GM10266 (cell line): ENCODE measurements at regions not wholly inside any gene's neighbourhood (a gene's known extent, or its start where the extent isn't known, plus 50 kb on each side); places are given as distances from the start of the nearest gene placed in this dataset.

ENCODE experiments used
- DNase-seq: peaks from one replicate; pipeline ENCODE4 v3.0.0; 2012; ENCODE audit errors: extremely low spot score
- TF ChIP-seq, protein P1 (sequence below): IDR thresholded peaks from 2 replicates; pipeline ENCODE4 v1.5.1; 2012; ENCODE audit warnings: mild to moderate bottlenecking, low read depth; ENCODE audit not compliant: control insufficient read depth, insufficient read depth; ENCODE audit errors: missing control alignments

DNA sequence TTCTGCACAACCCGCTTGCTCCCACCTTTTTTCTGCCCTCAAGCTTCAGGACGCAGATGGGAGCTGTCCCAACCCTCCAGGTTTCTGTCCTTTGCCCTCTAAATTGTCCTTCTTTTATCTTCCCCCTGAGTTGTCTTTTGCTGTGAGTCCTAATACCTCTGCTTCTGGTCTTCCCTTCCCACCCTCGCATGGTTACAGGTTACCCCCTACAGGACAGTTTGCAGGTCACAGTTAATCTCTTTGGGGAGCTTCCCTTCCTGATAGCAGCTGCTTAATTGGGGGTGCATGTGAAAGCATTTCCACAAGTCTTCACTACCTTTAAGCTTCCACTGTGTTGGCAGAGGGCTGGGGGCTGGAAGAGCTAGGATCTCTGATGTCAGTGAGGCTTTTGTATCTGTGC is 121.5 kb upstream of the CXCL12 start:
- no peak for DNase-seq
- TF ChIP-seq, protein P1, sequence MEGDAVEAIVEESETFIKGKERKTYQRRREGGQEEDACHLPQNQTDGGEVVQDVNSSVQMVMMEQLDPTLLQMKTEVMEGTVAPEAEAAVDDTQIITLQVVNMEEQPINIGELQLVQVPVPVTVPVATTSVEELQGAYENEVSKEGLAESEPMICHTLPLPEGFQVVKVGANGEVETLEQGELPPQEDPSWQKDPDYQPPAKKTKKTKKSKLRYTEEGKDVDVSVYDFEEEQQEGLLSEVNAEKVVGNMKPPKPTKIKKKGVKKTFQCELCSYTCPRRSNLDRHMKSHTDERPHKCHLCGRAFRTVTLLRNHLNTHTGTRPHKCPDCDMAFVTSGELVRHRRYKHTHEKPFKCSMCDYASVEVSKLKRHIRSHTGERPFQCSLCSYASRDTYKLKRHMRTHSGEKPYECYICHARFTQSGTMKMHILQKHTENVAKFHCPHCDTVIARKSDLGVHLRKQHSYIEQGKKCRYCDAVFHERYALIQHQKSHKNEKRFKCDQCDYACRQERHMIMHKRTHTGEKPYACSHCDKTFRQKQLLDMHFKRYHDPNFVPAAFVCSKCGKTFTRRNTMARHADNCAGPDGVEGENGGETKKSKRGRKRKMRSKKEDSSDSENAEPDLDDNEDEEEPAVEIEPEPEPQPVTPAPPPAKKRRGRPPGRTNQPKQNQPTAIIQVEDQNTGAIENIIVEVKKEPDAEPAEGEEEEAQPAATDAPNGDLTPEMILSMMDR, result no peak

DNA sequence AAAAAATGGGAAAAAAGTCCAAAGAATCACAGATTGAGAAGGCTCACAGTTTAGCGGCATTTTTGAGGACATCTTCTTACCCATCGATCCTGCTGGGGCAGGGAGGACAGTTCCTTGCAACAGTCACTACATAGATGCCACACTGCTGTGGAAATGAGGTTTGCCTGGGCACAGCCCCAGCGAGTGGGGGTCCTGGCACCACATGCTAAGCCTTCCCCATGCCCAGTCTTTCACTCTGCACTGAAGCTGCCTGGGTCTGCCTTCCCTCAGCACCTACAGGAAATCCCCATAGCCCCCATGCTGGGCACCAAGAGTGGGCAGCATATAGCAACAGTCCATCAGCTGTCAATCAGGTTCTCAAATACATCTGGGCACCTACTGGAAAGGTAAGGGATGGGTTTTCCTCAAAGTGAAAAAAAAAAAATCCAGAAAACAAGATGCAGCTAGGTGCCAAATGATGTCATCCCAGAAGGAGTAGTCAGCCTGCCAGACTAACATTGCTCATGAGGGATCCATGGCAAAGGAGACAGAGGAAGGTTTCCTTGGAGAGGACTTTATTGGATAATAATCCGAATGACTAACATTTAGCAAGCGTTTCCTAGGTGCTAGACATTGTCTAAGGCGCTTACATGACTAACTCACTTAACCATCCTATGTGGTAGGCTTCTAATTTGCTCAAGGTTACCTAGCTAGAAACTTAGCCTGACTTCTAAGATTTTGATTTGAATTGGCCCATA is 125.7 kb upstream of the CXCL12 start:
- TF ChIP-seq, protein P1, result no peak
- DNase-seq, result no peak

DNA sequence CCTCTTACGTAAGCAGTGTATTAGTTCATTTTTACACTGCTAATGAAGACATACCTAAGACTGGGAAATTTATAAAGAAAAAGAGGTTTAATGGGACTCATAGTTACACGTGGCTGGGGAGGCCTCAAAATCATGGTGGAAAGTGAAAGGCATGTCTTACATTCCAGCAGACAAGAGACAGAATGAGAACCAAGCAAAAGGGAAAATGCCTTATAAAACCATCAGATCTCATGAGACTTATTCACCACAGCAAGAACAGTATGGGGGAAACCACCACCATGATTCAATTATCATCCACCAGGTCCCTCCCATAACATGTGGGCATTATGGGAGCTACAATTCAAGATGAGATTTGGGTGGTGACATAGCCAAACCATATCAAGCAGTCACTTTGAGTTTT is 126.3 kb upstream of the CXCL12 start:
- no peak for DNase-seq
- TF ChIP-seq, protein P1, result no peak

DNA sequence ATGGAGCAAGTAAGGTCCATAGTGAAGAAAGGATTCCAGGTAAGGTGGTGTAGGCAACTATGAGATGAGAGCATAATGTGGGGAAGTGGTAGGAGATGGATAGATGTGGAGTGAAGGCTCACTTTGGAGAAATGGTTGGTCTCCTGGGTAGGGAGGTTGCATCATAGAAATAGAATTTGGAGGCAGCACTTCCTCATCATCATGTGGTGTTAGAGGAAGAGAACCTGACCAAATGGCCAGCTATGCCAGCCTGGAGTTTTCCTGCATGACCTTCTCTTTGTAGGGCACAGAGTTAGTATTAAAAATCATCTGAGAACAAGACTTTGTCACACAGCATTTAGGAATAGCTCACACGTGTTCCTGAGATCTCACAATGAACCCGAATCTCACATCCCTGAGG is 126.7 kb upstream of the CXCL12 start:
- TF ChIP-seq, protein P1, result no peak
- DNase-seq, result no peak

DNA sequence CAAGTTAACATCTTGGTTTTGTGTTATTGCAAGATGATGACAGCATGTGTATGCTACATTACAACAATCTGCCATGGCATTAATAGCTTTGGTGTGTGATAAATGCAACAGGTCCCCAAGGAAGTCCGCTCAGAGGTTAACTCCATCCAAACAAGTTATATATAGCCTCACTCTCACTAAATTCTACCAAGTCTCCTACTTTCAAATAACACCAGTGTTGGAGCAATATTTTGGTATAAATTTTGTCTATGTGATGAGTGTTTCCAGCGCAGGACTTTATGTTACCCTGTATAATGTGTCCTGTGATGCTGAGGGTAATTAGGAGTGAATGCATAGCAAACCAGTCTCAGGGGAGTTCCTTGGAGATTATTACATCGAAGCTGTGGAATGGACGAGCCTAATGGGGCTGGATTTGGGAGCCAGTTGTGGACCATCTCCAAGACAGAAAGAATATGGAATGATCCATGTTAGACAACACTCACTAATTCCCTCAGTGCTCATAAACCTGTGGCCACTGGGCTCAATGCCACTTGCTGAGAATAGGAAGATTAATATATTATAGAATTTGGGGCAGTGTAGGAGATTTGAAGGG is 127.6 kb upstream of the CXCL12 start:
- TF ChIP-seq, protein P1, result no peak
- no peak for DNase-seq

DNA sequence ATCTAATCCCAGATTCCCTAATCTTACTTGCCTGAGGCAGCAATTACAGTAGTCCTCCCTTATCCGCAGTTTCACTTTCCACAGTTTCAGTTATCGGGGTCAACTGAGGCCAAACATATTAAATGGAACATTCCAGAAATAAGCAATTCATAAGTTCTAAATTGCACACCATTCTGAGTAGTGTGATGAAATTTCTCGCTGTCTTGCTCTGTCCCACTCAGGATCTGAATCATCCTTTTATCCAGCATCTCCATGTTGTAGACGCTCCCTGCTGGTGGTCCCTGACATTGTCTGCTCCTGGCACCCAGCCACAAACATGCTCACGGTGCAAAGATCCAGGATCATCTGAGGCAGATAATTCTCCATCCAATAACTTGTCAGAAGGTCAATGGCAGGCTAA is 128.7 kb upstream of the CXCL12 start:
- TF ChIP-seq, protein P1, result no peak
- DNase-seq, result no peak

DNA sequence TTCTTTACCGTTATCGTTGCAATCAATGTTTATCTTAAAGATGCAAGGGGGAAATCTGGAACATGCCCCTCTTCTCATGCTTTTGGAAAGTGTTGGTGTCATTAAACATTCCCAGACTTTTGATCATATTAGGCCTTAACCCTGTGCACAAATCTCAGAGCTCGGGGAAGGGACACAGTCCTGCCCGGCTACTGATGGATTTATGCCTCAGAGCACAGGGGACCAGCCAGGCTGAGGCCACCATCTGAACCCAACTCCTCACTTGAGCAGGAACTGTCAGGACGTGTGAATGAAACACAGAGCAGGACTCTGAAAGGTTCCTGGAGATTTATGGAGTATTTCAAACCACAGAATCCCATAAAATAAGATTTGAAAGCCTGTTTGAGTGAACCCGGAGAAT is 132.0 kb upstream of the CXCL12 start:
- DNase-seq, result no peak
- TF ChIP-seq, protein P1, result no peak
